ENCODE measurements at regions not wholly inside any gene's neighbourhood (a gene's known extent, or its start where the extent isn't known, plus 50 kb on each side); places are given as distances from the start of the nearest gene placed in this dataset.
"Not testable (repeated sequence)": the region's sequence is repeated elsewhere in the genome, so short reads cannot be mapped to it uniquely, and the experiment has no call there.

- DNase-seq (ENCODE audit: low read depth in 2 of 2): not testable (repeated sequence)
Observed at GRCh38 chr7:136419740-136420139, 442.6 kb upstream of the MTPN start.

GRCh38 chr7:136412952-136413351 is 435.8 kb upstream of the MTPN start:
- DNase-seq (ENCODE audit: low read depth in 2 of 2): no peak

GRCh38 chr7:136405931-136406777 is 429.0 kb upstream of the MTPN start:
- DNase-seq (ENCODE audit: low read depth in 2 of 2): peak in 1 of 2 donors; percentile 2

GRCh38 chr7:136403591-136403990 is 426.4 kb upstream of the MTPN start:
- no peak for DNase-seq (ENCODE audit: low read depth in 2 of 2)

GRCh38 chr7:136400877-136401276 is 423.7 kb upstream of the MTPN start:
- DNase-seq (ENCODE audit: low read depth in 2 of 2): no peak

GRCh38 chr7:136399385-136399784 is 422.2 kb upstream of the MTPN start:
- DNase-seq (ENCODE audit: low read depth in 2 of 2): no peak

- DNase-seq (ENCODE audit: low read depth in 2 of 2): no peak
Observed at GRCh38 chr7:136392856-136393255, 415.7 kb upstream of the MTPN start.

GRCh38 chr7:136391371-136391770 is 414.2 kb upstream of the MTPN start:
- DNase-seq (ENCODE audit: low read depth in 2 of 2): no peak

GRCh38 chr7:136389933-136390332 is 412.8 kb upstream of the MTPN start:
- DNase-seq (ENCODE audit: low read depth in 2 of 2): no peak

GRCh38 chr7:136386876-136387275 is 409.7 kb upstream of the MTPN start:
- DNase-seq (ENCODE audit: low read depth in 2 of 2): no peak

- not testable (repeated sequence) for DNase-seq (ENCODE audit: low read depth in 2 of 2)
Observed at GRCh38 chr7:136371409-136371808, 394.2 kb upstream of the MTPN start.

- no peak for DNase-seq (ENCODE audit: low read depth in 2 of 2)
Observed at GRCh38 chr7:136370137-136370536, 393.0 kb upstream of the MTPN start.

GRCh38 chr7:136369225-136369624 is 392.1 kb upstream of the MTPN start:
- no peak for DNase-seq (ENCODE audit: low read depth in 2 of 2)

- no peak for DNase-seq (ENCODE audit: low read depth in 2 of 2)
Observed at GRCh38 chr7:136359333-136359903, 382.3 kb upstream of the MTPN start.

- DNase-seq (ENCODE audit: low read depth in 2 of 2): no peak
Observed at GRCh38 chr7:136353287-136353686, 376.1 kb upstream of the MTPN start.

- DNase-seq (ENCODE audit: low read depth in 2 of 2): no peak
Observed at GRCh38 chr7:136348542-136349192, 371.5 kb upstream of the MTPN start.

GRCh38 chr7:136348142-136348541 is 371.0 kb upstream of the MTPN start:
- no peak for DNase-seq (ENCODE audit: low read depth in 2 of 2)

GRCh38 chr7:136347488-136347887 is 370.3 kb upstream of the MTPN start:
- no peak for DNase-seq (ENCODE audit: low read depth in 2 of 2)

GRCh38 chr7:136342251-136342650 is 365.1 kb upstream of the MTPN start:
- no peak for DNase-seq (ENCODE audit: low read depth in 2 of 2)

- no peak for DNase-seq (ENCODE audit: low read depth in 2 of 2)
Observed at GRCh38 chr7:136339464-136339863, 362.3 kb upstream of the MTPN start.

GRCh38 chr7:136336932-136337331 is 359.8 kb upstream of the MTPN start:
- DNase-seq (ENCODE audit: low read depth in 2 of 2): no peak

- DNase-seq (ENCODE audit: low read depth in 2 of 2): no peak
Observed at GRCh38 chr7:136333636-136334035, 356.5 kb upstream of the MTPN start.

GRCh38 chr7:136326045-136326609 is 349.0 kb upstream of the MTPN start:
- DNase-seq (ENCODE audit: low read depth in 2 of 2): no peak

All from stimulated activated CD4-positive, alpha-beta T cell treated with anti-CD3 and anti-CD28 coated beads, Interleukin-4, amount 100 ng/mL, for 48 hours (primary cell).